Caco-2 (cell line): ENCODE measurements at regions not wholly inside any gene's neighbourhood (a gene's known extent, or its start where the extent isn't known, plus 50 kb on each side); places are given as distances from the start of the nearest gene placed in this dataset.

Source experiments
- BruUV-seq: library from RNA; stranded (reverse); fragments of 400-500 nt; replicated peaks from 2 replicates; lab custom pipeline; 2021; lab: Mats Ljungman, UMichigan
- CTCF ChIA-PET: fragments of 300-600 bp; sonication (Branson Sonifier 250); formaldehyde crosslinking; loops from one replicate; lab custom pipeline; 2022; ENCODE audit warnings: antibody characterized with exemption; lab: Charles Lee
- POLR2A ChIA-PET: fragments of 300-600 bp; sonication (Branson Sonifier 250); formaldehyde crosslinking; loops from one replicate; lab custom pipeline; 2022; ENCODE audit warnings: antibody characterized with exemption; lab: Charles Lee
- DNase-seq, 2 experiments: peaks; one replicate each; pipeline versions ENCODE4 v3.0.0 to v3.0.0-alpha.2; 2020 to 2022
- H3K27me3 ChIP-seq: replicated peaks from 2 replicates; pipeline ENCODE4 v1.6.0; 2011; ENCODE audit warnings: low read length; ENCODE audit not compliant: control insufficient read depth, insufficient read depth
- H3K36me3 ChIP-seq: 2 replicates; pipeline ENCODE4 v1.5.1; 2011; ENCODE audit warnings: low read length; ENCODE audit not compliant: control insufficient read depth, insufficient read depth
- H3K4me1 ChIP-seq: fragments of 250-450 bp; sonication (Bioruptor Pico); 2 replicates; pipeline ENCODE4 v1.5.1; 2020; ENCODE audit warnings: mild to moderate bottlenecking
- H3K4me3 ChIP-seq: 2 replicates; pipeline ENCODE4 v1.5.1; 2011; ENCODE audit warnings: low read depth, mild to moderate bottlenecking, control low read depth, low read length
- H3K9me3 ChIP-seq: fragments of 250-450 bp; sonication (Bioruptor Pico); 2 replicates; pipeline ENCODE4 v1.5.1; 2020; ENCODE audit warnings: mild to moderate bottlenecking, moderate library complexity
- H3K27ac Mint-ChIP-seq: one replicate; pipeline ENCODE4 v1.8.0; 2022; ENCODE audit warnings: mixed read lengths; ENCODE audit not compliant: unreplicated experiment
- H3K27me3 Mint-ChIP-seq: one replicate; pipeline ENCODE4 v1.8.0; 2022; ENCODE audit warnings: mixed read lengths; ENCODE audit not compliant: insufficient read depth, unreplicated experiment
- H3K36me3 Mint-ChIP-seq: one replicate; pipeline ENCODE4 v1.8.0; 2022; ENCODE audit warnings: mild to moderate bottlenecking, mixed read lengths; ENCODE audit not compliant: insufficient read depth, unreplicated experiment
- H3K4me1 Mint-ChIP-seq: one replicate; pipeline ENCODE4 v1.8.0; 2022; ENCODE audit warnings: low read depth, mixed read lengths; ENCODE audit not compliant: unreplicated experiment
- H3K4me3 Mint-ChIP-seq: one replicate; pipeline ENCODE4 v1.8.0; 2022; ENCODE audit warnings: mild to moderate bottlenecking, moderate library complexity, mixed read lengths; ENCODE audit not compliant: unreplicated experiment
- H3K9me3 Mint-ChIP-seq: one replicate; pipeline ENCODE4 v1.8.0; 2022; ENCODE audit warnings: mixed read lengths; ENCODE audit not compliant: unreplicated experiment
- intact Hi-C: fragments of 100-400 bp; cut with micrococcal nuclease; formaldehyde crosslinking; loops from one replicate; pipeline ENCODE4 v1.10.0; 2022; ENCODE audit not compliant: unreplicated experiment
- TF ChIP-seq, protein P1 (sequence below), 2 experiments: fragments of 200-600 bp in 1 of 2; IDR thresholded peaks; 1 replicate in 1 of 2; 2 replicates in 1 of 2; pipeline versions ENCODE4 v1.5.1 to v1.8.0; 2011 to 2022; ENCODE audit warnings: antibody characterized with exemption in 1 of 2, control low read depth in 1 of 2, inconsistent platforms in 1 of 2, low read depth in 1 of 2, low read length in 1 of 2, mild to moderate bottlenecking in 1 of 2, moderate library complexity in 1 of 2; ENCODE audit not compliant: insufficient read depth in 1 of 2, severe bottlenecking in 1 of 2, unreplicated experiment in 1 of 2

DNA sequence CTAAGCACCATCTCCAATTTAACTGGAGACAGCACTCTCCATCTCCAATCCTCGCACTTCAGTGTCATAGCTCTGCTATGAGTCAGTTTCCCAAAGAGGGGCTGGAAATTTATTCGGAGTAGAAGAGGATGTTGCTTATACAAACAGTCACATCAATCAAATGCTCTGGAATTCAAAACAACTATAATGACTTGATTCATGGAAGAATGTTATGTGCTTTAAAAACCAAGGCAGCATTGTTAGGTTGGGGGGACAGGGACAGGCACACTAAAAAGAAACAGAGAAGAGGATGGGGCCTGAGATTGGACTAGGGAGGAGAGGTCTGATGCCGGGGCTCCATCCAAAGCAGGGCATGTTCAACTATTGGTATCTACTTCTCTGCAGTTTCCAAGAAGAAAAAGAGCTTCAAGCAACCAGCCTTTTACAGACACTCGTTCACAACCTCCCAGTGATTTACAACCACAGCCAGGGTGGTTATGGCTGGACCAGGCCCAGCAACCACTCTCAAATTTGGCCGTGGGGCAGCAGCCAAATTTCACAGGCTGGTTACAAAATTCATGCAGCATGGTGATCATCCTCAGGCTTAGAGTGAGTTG, 117.5 kb upstream of the ZNF366 start:
- no TSS peak for BruUV-seq
- H3K4me1 ChIP-seq = peaks cover 4% of the 10 kb centered on the region; the same call in 1 of the 2 replicates
- CTCF ChIA-PET = interaction anchor here (2.0 kb wide), 1 partner anchor 14 kb away, joined by 5 read pairs; no protein-coding TSS in a partner anchor

DNA sequence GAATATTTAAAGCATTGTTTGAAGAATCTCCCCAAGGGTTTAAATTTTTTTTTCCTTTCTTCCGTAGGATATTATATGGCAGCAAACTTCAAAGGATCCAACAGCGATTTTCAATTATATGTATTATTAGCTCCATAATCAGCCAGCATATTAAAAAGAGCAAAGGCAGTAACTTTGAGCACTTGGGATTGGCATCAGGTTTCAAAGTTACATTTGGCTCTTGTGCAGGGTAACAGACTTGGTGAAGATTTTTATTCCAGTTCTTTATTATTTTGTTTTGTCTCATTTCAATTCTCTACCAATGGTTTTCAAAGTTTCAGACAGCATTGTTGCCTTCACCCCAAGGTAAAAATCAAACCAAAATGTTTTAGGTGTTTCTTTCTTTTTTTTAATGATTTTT, 116.7 kb upstream of the ZNF366 start:
- H3K27me3 ChIP-seq = 0 out of 2 replicates have a peak, but pooled peaks cover 1% of the 10 kb centered on the region
- H3K4me1 ChIP-seq = peaks cover 4% of the 10 kb centered on the region; the same call in 1 of the 2 replicates
- POLR2A ChIA-PET = no interaction called here
- no peak for DNase-seq
- Mint-ChIP-seq H3K27ac (no peak overlapping the region), H3K4me1 (peaks cover 10% of the 10 kb centered on the region), H3K27me3 (no peaks in the 10 kb centered on the region), H3K36me3 (no peaks in the 10 kb centered on the region), H3K9me3 (no peaks in the 10 kb centered on the region), H3K4me3 (no peak overlapping the region)
- TF ChIP-seq, protein P1, sequence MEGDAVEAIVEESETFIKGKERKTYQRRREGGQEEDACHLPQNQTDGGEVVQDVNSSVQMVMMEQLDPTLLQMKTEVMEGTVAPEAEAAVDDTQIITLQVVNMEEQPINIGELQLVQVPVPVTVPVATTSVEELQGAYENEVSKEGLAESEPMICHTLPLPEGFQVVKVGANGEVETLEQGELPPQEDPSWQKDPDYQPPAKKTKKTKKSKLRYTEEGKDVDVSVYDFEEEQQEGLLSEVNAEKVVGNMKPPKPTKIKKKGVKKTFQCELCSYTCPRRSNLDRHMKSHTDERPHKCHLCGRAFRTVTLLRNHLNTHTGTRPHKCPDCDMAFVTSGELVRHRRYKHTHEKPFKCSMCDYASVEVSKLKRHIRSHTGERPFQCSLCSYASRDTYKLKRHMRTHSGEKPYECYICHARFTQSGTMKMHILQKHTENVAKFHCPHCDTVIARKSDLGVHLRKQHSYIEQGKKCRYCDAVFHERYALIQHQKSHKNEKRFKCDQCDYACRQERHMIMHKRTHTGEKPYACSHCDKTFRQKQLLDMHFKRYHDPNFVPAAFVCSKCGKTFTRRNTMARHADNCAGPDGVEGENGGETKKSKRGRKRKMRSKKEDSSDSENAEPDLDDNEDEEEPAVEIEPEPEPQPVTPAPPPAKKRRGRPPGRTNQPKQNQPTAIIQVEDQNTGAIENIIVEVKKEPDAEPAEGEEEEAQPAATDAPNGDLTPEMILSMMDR (IDR thresholded peaks at IDR 0.05; ENCODE audit: insufficient read depth in 1 of 2, low read depth in 1 of 2, low read length in 1 of 2, severe bottlenecking in 1 of 2, unreplicated experiment in 1 of 2) = no peak
- no peaks in the 10 kb centered on the region for H3K36me3 ChIP-seq
- intact Hi-C loops = no loop called here
- H3K9me3 ChIP-seq = no peaks in the 10 kb centered on the region
- CTCF ChIA-PET = no interaction called here
- no peak overlapping the region for H3K4me3 ChIP-seq
- BruUV-seq = no TSS peak

More for the DNA sequence above, 117.5 kb upstream of the ZNF366 start:
- Histone ChIP-seq H3K36me3 (no peaks in the 10 kb centered on the region), H3K9me3 (no peaks in the 10 kb centered on the region), H3K27me3 (no peaks in the 10 kb centered on the region), H3K4me3 (no peak overlapping the region)
- TF ChIP-seq, protein P1 (IDR thresholded peaks at IDR 0.05; ENCODE audit: insufficient read depth in 1 of 2, low read depth in 1 of 2, low read length in 1 of 2, severe bottlenecking in 1 of 2, unreplicated experiment in 1 of 2) = no peak
- POLR2A ChIA-PET = no interaction called here
- Mint-ChIP-seq H3K36me3 (no peaks in the 10 kb centered on the region), H3K9me3 (no peaks in the 10 kb centered on the region), H3K4me3 (no peak overlapping the region), H3K4me1 (peaks cover 18% of the 10 kb centered on the region), H3K27me3 (no peaks in the 10 kb centered on the region), H3K27ac (no peak overlapping the region)
- intact Hi-C loops = no loop called here
- no peak for DNase-seq

DNA sequence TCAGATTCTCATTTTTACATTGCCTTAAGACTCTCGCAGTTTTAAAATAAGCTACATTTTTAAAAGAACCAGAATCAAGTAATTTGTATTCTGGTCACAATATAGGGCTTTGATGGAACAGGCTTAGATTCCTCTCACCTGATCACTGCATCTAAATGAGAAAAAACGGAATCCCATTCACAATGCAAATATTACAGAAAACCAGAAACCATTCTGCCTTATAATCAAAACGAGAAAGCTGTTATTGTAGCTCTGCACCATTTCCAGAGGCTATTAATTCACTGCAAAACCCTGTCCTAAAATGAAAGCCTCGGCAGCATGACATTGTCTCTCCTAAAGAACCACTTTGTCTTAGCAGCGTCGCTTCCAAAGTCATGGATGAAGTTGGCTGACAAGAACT, 116.1 kb upstream of the ZNF366 start:
- Histone ChIP-seq H3K4me1 (0 out of 2 replicates have a peak, but pooled peaks cover 2% of the 10 kb centered on the region), H3K9me3 (no peaks in the 10 kb centered on the region), H3K36me3 (no peaks in the 10 kb centered on the region), H3K27me3 (0 out of 2 replicates have a peak, but pooled peaks cover 1% of the 10 kb centered on the region), H3K4me3 (no peak overlapping the region)
- Mint-ChIP-seq H3K4me3 (no peak overlapping the region), H3K9me3 (no peaks in the 10 kb centered on the region), H3K4me1 (peaks cover 4% of the 10 kb centered on the region), H3K36me3 (no peaks in the 10 kb centered on the region), H3K27me3 (no peaks in the 10 kb centered on the region), H3K27ac (no peak overlapping the region)
- CTCF ChIA-PET = no interaction called here
- BruUV-seq = no TSS peak
- intact Hi-C loops = no loop called here
- TF ChIP-seq, protein P1 (IDR thresholded peaks at IDR 0.05; ENCODE audit: insufficient read depth in 1 of 2, low read depth in 1 of 2, low read length in 1 of 2, severe bottlenecking in 1 of 2, unreplicated experiment in 1 of 2) = no peak
- DNase-seq = no peak
- POLR2A ChIA-PET = no interaction called here
